HEK293 (cell line): ENCODE measurements at regions not wholly inside any gene's neighbourhood (a gene's known extent, or its start where the extent isn't known, plus 50 kb on each side); places are given as distances from the start of the nearest gene placed in this dataset.

Experiments
- CTCF ChIA-PET: fragments of 350-600 bp; formaldehyde crosslinking; extraction: SDS; loops from one replicate; lab custom pipeline; 2021; ENCODE audit warnings: antibody characterized with exemption; lab: Yijun Ruan, JAX
- POLR2A ChIA-PET: fragments of 300-600 bp; formaldehyde crosslinking; extraction: SDS; loops from one replicate; lab custom pipeline; 2020; ENCODE audit warnings: antibody characterized with exemption, inconsistent platforms; lab: Yijun Ruan, JAX
- H3K27ac ChIP-seq: fragments of 200-500 bp; sonication (Bioruptor generic); 2 replicates; pipeline ENCODE4 v1.5.1; 2014; ENCODE audit warnings: low read depth, low read length, control low read depth, inconsistent platforms; ENCODE audit errors: extremely low read depth
- H3K36me3 ChIP-seq, 2 experiments: fragments of 200-500 bp in 1 of 2; sonication (Bioruptor generic) in 1 of 2; 1 replicate in 1 of 2; 2 replicates in 1 of 2; pipeline ENCODE4 v1.5.1; 2014 to 2017; ENCODE audit warnings: inconsistent platforms in 2 of 2, low read length in 2 of 2; ENCODE audit not compliant: control insufficient read depth in 2 of 2, insufficient read depth in 1 of 2
- H3K4me1 ChIP-seq: fragments of 200-500 bp; sonication (Bioruptor generic); 2 replicates; pipeline ENCODE4 v1.5.1; 2014; ENCODE audit warnings: mild to moderate bottlenecking, low read length, inconsistent platforms; ENCODE audit not compliant: control insufficient read depth, insufficient read depth
- H3K4me3 ChIP-seq: 2 replicates; pipeline ENCODE4 v1.5.1; 2011; ENCODE audit warnings: low read depth, mild to moderate bottlenecking, control low read depth, low read length, moderate library complexity
- H3K9me3 ChIP-seq: fragments of 200-500 bp; sonication (Bioruptor generic); 2 replicates; pipeline ENCODE4 v1.5.1; 2014; ENCODE audit warnings: low read depth, low read length, inconsistent platforms; ENCODE audit not compliant: control insufficient read depth, insufficient read depth
- MYNN ChIP-seq: fragments of 450-650 bp; formaldehyde crosslinking; IDR thresholded peaks from 2 replicates; pipeline ENCODE4 v1.5.1; 2016; ENCODE audit warnings: missing biosample characterization, missing genetic modification characterization, borderline replicate concordance
- OVOL3 ChIP-seq: fragments of 450-650 bp; formaldehyde crosslinking; IDR thresholded peaks from 2 replicates; pipeline ENCODE4 v1.5.1; 2016; ENCODE audit warnings: missing biosample characterization, missing genetic modification characterization
- PBX3 ChIP-seq: sonication (generic); formaldehyde crosslinking; IDR thresholded peaks from 2 replicates; pipeline ENCODE4 v1.8.1; 2022; ENCODE audit warnings: mild to moderate bottlenecking, moderate library complexity, missing genetic modification reagents
- PRDM1 ChIP-seq: fragments of 450-650 bp; formaldehyde crosslinking; IDR thresholded peaks from 2 replicates; pipeline ENCODE4; 2016; ENCODE audit warnings: missing biosample characterization, missing genetic modification characterization
- SP7 ChIP-seq: fragments of 450-650 bp; formaldehyde crosslinking; IDR thresholded peaks from 2 replicates; pipeline ENCODE4 v1.5.1; 2016; ENCODE audit warnings: missing biosample characterization, missing genetic modification characterization
- TCF7L2 ChIP-seq: IDR thresholded peaks from 2 replicates; pipeline ENCODE4 v1.6.1; 2011; ENCODE audit warnings: low read depth, mild to moderate bottlenecking, inconsistent platforms, low read length, moderate library complexity, borderline replicate concordance
- WT1 ChIP-seq: fragments of 450-650 bp; formaldehyde crosslinking; IDR thresholded peaks from 2 replicates; pipeline ENCODE4 v1.5.1; 2016; ENCODE audit warnings: missing biosample characterization, missing genetic modification characterization
- ZFHX2 ChIP-seq: fragments of 450-650 bp; formaldehyde crosslinking; conservative IDR thresholded peaks from 2 replicates; pipeline ENCODE4 v1.5.1; 2016; ENCODE audit warnings: missing biosample characterization, missing genetic modification characterization
- ZFP37 ChIP-seq: fragments of 450-650 bp; formaldehyde crosslinking; IDR thresholded peaks from 2 replicates; pipeline ENCODE4 v1.5.1; 2016; ENCODE audit warnings: missing biosample characterization, missing genetic modification characterization
- ZIC2 ChIP-seq: fragments of 450-650 bp; formaldehyde crosslinking; IDR thresholded peaks from 2 replicates; pipeline ENCODE4 v1.5.1; 2016; ENCODE audit warnings: missing biosample characterization, missing genetic modification characterization
- ZNF138 ChIP-seq: fragments of 450-650 bp; formaldehyde crosslinking; IDR thresholded peaks from 2 replicates; pipeline ENCODE4 v1.5.1; 2016; ENCODE audit warnings: missing biosample characterization, missing genetic modification characterization, borderline replicate concordance
- ZNF23 ChIP-seq: fragments of 450-650 bp; formaldehyde crosslinking; IDR thresholded peaks from 2 replicates; pipeline ENCODE4 v1.5.1; 2016; ENCODE audit warnings: missing biosample characterization, missing genetic modification characterization, borderline replicate concordance
- ZNF248 ChIP-seq: fragments of 450-650 bp; formaldehyde crosslinking; IDR thresholded peaks from 2 replicates; pipeline ENCODE4 v1.5.1; 2017; ENCODE audit warnings: missing biosample characterization, missing genetic modification characterization
- ZNF274 ChIP-seq, 2 experiments: fragments of 200-500 bp in 1 of 2; fragments of 450-650 bp in 1 of 2; sonication (Bioruptor generic) in 1 of 2; formaldehyde crosslinking in 1 of 2; IDR thresholded peaks; 2 replicates each; pipeline versions ENCODE4 v1.5.1 to v1.6.1; 2014 to 2016; ENCODE audit warnings: borderline replicate concordance in 1 of 2, inconsistent platforms in 1 of 2, low read length in 1 of 2, missing biosample characterization in 1 of 2, missing genetic modification characterization in 1 of 2
- ZNF324 ChIP-seq: fragments of 450-650 bp; formaldehyde crosslinking; IDR thresholded peaks from 2 replicates; pipeline ENCODE4 v1.5.1; 2016; ENCODE audit warnings: missing biosample characterization, missing genetic modification characterization
- ZNF350 ChIP-seq: fragments of 450-650 bp; formaldehyde crosslinking; IDR thresholded peaks from 2 replicates; pipeline ENCODE4 v1.5.0; 2017; ENCODE audit warnings: missing biosample characterization, mild to moderate bottlenecking, missing genetic modification characterization
- ZNF48 ChIP-seq: fragments of 450-650 bp; formaldehyde crosslinking; IDR thresholded peaks from 2 replicates; pipeline ENCODE4 v1.5.1; 2016; ENCODE audit warnings: missing biosample characterization, missing genetic modification characterization
- ZNF518A ChIP-seq: fragments of 450-650 bp; formaldehyde crosslinking; conservative IDR thresholded peaks from 2 replicates; pipeline ENCODE4 v1.5.1; 2016; ENCODE audit warnings: low read depth, missing biosample characterization, missing genetic modification characterization
- ZNF549 ChIP-seq: fragments of 450-650 bp; IDR thresholded peaks from 2 replicates; pipeline ENCODE4 v1.5.1; 2018; ENCODE audit warnings: missing biosample characterization, missing genetic modification characterization, mild to moderate bottlenecking, inconsistent platforms, moderate library complexity
- ZNF610 ChIP-seq: fragments of 450-650 bp; formaldehyde crosslinking; IDR thresholded peaks from 2 replicates; pipeline ENCODE4 v1.5.1; 2016; ENCODE audit warnings: missing biosample characterization, missing genetic modification characterization, borderline replicate concordance
- ZNF624 ChIP-seq: fragments of 450-650 bp; formaldehyde crosslinking; IDR thresholded peaks from 2 replicates; pipeline ENCODE4 v1.5.1; 2017; ENCODE audit warnings: missing biosample characterization, missing genetic modification characterization
- ZNF664 ChIP-seq: fragments of 450-650 bp; formaldehyde crosslinking; IDR thresholded peaks from 2 replicates; pipeline ENCODE4 v1.5.1; 2016; ENCODE audit warnings: missing biosample characterization, missing genetic modification characterization
- ZNF701 ChIP-seq: fragments of 450-650 bp; formaldehyde crosslinking; IDR thresholded peaks from 2 replicates; pipeline ENCODE4 v1.5.1; 2016; ENCODE audit warnings: missing biosample characterization, missing genetic modification characterization
- ZNF747 ChIP-seq: fragments of 450-650 bp; formaldehyde crosslinking; IDR thresholded peaks from 2 replicates; pipeline ENCODE4 v1.5.1; 2016; ENCODE audit warnings: missing biosample characterization, missing genetic modification characterization
- ZNF768 ChIP-seq: fragments of 450-650 bp; formaldehyde crosslinking; IDR thresholded peaks from 2 replicates; pipeline ENCODE4 v1.5.1; 2018; ENCODE audit warnings: missing biosample characterization, mild to moderate bottlenecking, missing genetic modification characterization
- TF ChIP-seq, protein P1 (sequence below): fragments of 450-650 bp; formaldehyde crosslinking; IDR thresholded peaks from 2 replicates; pipeline ENCODE4 v1.5.1; 2016; ENCODE audit warnings: missing biosample characterization, missing genetic modification characterization, borderline replicate concordance
- TF ChIP-seq, protein P2 (sequence below): fragments of 450-650 bp; formaldehyde crosslinking; IDR thresholded peaks from 2 replicates; pipeline ENCODE4 v1.5.1; 2016; ENCODE audit warnings: missing biosample characterization, missing genetic modification characterization
- TF ChIP-seq, protein P3 (sequence below): fragments of 450-650 bp; formaldehyde crosslinking; IDR thresholded peaks from 2 replicates; pipeline ENCODE4 v1.5.1; 2017; ENCODE audit warnings: missing biosample characterization, missing genetic modification characterization

DNA sequence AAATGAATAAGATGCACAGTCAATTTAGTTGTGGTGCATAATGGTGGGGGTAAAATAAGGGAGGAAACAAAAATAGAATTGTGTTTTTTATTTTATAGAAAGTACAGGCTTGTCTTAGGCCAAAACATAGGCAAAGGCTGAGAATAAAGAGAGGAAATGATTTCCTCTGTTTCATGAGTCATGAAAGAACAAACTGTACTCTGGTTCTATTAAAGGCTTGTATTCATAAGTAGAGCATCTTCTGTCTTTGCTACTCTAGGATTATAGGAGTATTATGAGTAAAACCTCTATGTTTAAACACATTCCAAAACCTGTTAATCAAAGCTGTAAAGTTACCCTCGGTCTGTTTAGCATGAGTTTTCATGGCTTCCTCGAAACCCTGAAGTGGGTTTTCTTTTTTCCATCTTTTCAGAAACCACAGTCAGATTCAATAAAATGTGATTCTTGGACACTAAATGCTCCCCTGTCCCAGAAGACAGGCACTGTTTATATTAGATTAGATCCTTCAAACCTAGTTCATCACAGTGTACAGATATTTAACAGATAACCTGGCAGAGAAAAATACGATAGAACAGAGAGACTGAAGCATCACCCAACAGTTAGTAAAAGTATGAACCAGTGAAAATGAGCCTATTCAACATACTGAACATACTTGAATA lies 473.9 kb upstream of the CYLC2 start (continued):
- TF ChIP-seq ZIC2 (tag by site-specific recombination) (no peak), ZNF350 (no peak)

DNA sequence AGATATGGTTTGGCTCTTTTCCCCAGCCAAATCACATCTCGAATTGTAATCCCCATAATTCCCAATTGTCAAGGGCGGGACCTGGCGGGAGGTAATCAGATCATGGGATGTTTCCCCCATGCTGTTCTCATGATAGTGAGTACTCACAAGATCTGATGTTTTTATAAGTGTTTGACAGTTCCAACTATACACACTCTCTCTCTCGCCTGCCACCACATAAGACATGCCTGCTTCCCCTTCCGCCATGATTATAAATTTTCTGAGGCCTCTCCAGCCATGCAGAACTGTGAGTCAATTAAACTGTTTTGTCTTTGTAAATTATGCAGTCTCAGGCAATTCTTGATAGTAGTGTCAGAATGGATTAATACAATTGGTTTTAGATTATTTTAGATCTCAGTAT lies 475.7 kb upstream of the CYLC2 start:
- CTCF ChIA-PET: no interaction called here

DNA sequence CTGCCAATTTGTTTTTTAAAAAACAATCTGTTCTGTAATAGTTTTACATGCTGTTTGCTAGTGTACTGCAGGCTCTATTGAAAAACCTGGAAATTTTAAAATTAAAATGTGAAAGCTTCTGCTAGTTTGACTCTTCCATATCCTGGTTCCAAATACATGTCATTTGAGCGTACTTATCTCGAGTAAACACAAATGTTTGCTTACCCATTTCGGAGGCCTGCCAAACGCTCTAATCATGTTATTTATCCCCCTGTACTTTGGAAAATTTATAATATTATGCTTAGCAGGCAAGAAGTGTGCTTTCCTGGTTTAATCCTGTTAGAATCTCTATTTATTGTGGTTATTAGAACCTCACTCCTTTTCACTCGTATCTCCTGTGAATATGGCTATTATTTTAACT lies 476.8 kb upstream of the CYLC2 start:
- no peaks in the 10 kb centered on the region for H3K9me3 ChIP-seq
- POLR2A ChIA-PET: no interaction called here
- CTCF ChIA-PET: no interaction called here
- TF ChIP-seq OVOL3 (tag by site-specific recombination) (no peak), ZFP37 (no peak), ZNF518A (no peak), ZNF701 (tag by site-specific recombination) (no peak), ZNF23 (no peak)
- TF ChIP-seq, protein P1, sequence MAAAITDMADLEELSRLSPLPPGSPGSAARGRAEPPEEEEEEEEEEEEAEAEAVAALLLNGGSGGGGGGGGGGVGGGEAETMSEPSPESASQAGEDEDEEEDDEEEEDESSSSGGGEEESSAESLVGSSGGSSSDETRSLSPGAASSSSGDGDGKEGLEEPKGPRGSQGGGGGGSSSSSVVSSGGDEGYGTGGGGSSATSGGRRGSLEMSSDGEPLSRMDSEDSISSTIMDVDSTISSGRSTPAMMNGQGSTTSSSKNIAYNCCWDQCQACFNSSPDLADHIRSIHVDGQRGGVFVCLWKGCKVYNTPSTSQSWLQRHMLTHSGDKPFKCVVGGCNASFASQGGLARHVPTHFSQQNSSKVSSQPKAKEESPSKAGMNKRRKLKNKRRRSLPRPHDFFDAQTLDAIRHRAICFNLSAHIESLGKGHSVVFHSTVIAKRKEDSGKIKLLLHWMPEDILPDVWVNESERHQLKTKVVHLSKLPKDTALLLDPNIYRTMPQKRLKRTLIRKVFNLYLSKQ: no peak

More for the DNA sequence above, 475.7 kb upstream of the CYLC2 start:
- TF ChIP-seq ZNF549 (tag by site-specific recombination): no peak
- no peak for TF ChIP-seq ZNF664 (tag by site-specific recombination)
- TF ChIP-seq MYNN (tag by site-specific recombination): no peak
- TF ChIP-seq ZNF610 (tag by site-specific recombination): no peak
- no peak for TF ChIP-seq TCF7L2
- TF ChIP-seq ZNF138 (tag by site-specific recombination): no peak
- TF ChIP-seq ZNF747: no peak
- no peak for TF ChIP-seq ZNF274 (IDR thresholded peaks at IDR 0.05; ENCODE audit: low read length)
- TF ChIP-seq ZNF274 (tag by site-specific recombination; IDR thresholded peaks at IDR 0.05; ENCODE audit: borderline replicate concordance): no peak
- TF ChIP-seq ZFHX2 (tag by site-specific recombination): no peak
- TF ChIP-seq, protein P2, sequence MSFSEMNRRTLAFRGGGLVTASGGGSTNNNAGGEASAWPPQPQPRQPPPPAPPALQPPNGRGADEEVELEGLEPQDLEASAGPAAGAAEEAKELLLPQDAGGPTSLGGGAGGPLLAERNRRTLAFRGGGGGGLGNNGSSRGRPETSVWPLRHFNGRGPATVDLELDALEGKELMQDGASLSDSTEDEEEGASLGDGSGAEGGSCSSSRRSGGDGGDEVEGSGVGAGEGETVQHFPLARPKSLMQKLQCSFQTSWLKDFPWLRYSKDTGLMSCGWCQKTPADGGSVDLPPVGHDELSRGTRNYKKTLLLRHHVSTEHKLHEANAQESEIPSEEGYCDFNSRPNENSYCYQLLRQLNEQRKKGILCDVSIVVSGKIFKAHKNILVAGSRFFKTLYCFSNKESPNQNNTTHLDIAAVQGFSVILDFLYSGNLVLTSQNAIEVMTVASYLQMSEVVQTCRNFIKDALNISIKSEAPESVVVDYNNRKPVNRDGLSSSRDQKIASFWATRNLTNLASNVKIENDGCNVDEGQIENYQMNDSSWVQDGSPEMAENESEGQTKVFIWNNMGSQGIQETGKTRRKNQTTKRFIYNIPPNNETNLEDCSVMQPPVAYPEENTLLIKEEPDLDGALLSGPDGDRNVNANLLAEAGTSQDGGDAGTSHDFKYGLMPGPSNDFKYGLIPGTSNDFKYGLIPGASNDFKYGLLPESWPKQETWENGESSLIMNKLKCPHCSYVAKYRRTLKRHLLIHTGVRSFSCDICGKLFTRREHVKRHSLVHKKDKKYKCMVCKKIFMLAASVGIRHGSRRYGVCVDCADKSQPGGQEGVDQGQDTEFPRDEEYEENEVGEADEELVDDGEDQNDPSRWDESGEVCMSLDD: no peak
- no peak for TF ChIP-seq WT1
- no peak for TF ChIP-seq ZNF48
- TF ChIP-seq, protein P3, sequence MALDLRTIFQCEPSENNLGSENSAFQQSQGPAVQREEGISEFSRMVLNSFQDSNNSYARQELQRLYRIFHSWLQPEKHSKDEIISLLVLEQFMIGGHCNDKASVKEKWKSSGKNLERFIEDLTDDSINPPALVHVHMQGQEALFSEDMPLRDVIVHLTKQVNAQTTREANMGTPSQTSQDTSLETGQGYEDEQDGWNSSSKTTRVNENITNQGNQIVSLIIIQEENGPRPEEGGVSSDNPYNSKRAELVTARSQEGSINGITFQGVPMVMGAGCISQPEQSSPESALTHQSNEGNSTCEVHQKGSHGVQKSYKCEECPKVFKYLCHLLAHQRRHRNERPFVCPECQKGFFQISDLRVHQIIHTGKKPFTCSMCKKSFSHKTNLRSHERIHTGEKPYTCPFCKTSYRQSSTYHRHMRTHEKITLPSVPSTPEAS (tag by site-specific recombination): no peak
- no peak for TF ChIP-seq ZNF768 (tag by site-specific recombination)
- TF ChIP-seq SP7: no peak
- TF ChIP-seq PBX3: no peak
- TF ChIP-seq ZNF624: no peak
- no peak for TF ChIP-seq PRDM1 (tag by site-specific recombination)
- no peak for TF ChIP-seq ZNF324 (tag by site-specific recombination)
- no peak for TF ChIP-seq ZNF248 (tag by site-specific recombination)
- H3K27ac ChIP-seq: no peak overlapping the region
- no peaks in the 10 kb centered on the region for H3K4me1 ChIP-seq
- POLR2A ChIA-PET: no interaction called here
- H3K9me3 ChIP-seq: no peaks in the 10 kb centered on the region
- H3K4me3 ChIP-seq: no peak overlapping the region
- H3K36me3 ChIP-seq: no peaks in the 10 kb centered on the region

More for the DNA sequence above, 476.8 kb upstream of the CYLC2 start:
- Histone ChIP-seq H3K4me1 (no peaks in the 10 kb centered on the region), H3K27ac (no peak overlapping the region), H3K36me3 (no peaks in the 10 kb centered on the region), H3K4me3 (no peak overlapping the region)
